ENCODE measurements at regions not wholly inside any gene's neighbourhood (a gene's known extent, or its start where the extent isn't known, plus 50 kb on each side); places are given as distances from the start of the nearest gene placed in this dataset.

- in situ Hi-C loops (cut with HindIII; ENCODE audit: low pct_ligation_motif_present, low sequenced_read_pairs) = no loop called here
- Histone ChIP-seq H3K36me3 (replicated peaks) (no peaks in the 10 kb centered on the region), H3K4me3 (ENCODE audit: low read depth, low read length) (no peak overlapping the region), H3K27ac (no peak overlapping the region), H3K27me3 (replicated peaks) (no peaks in the 10 kb centered on the region)
- DNase-seq = no peak
- TF ChIP-seq CTCF (IDR thresholded peaks at IDR 0.05; ENCODE audit: low read depth, low read length, missing control alignments) = no peak
Measured at GRCh38 chr9:11431490-11431889, 818.7 kb upstream of the PTPRD start.

GRCh38 chr9:11432361-11432760 is 819.6 kb upstream of the PTPRD start:
- Histone ChIP-seq H3K27me3 (replicated peaks) (no peaks in the 10 kb centered on the region), H3K36me3 (replicated peaks) (no peaks in the 10 kb centered on the region), H3K27ac (no peak overlapping the region), H3K4me3 (ENCODE audit: low read depth, low read length) (no peak overlapping the region)
- in situ Hi-C loops (cut with HindIII; ENCODE audit: low pct_ligation_motif_present, low sequenced_read_pairs) = no loop called here
- no peak for DNase-seq
- TF ChIP-seq CTCF (IDR thresholded peaks at IDR 0.05; ENCODE audit: low read depth, low read length, missing control alignments) = no peak

- no peak for DNase-seq
- H3K36me3 ChIP-seq (replicated peaks) = no peaks in the 10 kb centered on the region
- in situ Hi-C loops (cut with HindIII; ENCODE audit: low pct_ligation_motif_present, low sequenced_read_pairs) = no loop called here
- TF ChIP-seq CTCF (IDR thresholded peaks at IDR 0.05; ENCODE audit: low read depth, low read length, missing control alignments) = no peak
- H3K27ac ChIP-seq = no peak overlapping the region
- H3K27me3 ChIP-seq (replicated peaks) = no peaks in the 10 kb centered on the region
- no peak overlapping the region for H3K4me3 ChIP-seq (ENCODE audit: low read depth, low read length)
Measured at GRCh38 chr9:11443631-11444030, 830.8 kb upstream of the PTPRD start.

GRCh38 chr9:11457825-11458790 is 845.3 kb upstream of the PTPRD start:
- Histone ChIP-seq H3K27ac (no peak overlapping the region), H3K27me3 (replicated peaks) (no peaks in the 10 kb centered on the region), H3K36me3 (replicated peaks) (no peaks in the 10 kb centered on the region), H3K4me3 (ENCODE audit: low read depth, low read length) (no peak overlapping the region)
- no peak for TF ChIP-seq CTCF (IDR thresholded peaks at IDR 0.05; ENCODE audit: low read depth, low read length, missing control alignments)
- in situ Hi-C loops (cut with HindIII; ENCODE audit: low pct_ligation_motif_present, low sequenced_read_pairs) = no loop called here
- no peak for DNase-seq

- Histone ChIP-seq H3K27me3 (replicated peaks) (no peaks in the 10 kb centered on the region), H3K36me3 (replicated peaks) (no peaks in the 10 kb centered on the region), H3K4me3 (ENCODE audit: low read depth, low read length) (no peak overlapping the region), H3K27ac (no peak overlapping the region)
- in situ Hi-C loops (cut with HindIII; ENCODE audit: low pct_ligation_motif_present, low sequenced_read_pairs) = no loop called here
- DNase-seq = no peak
- no peak for TF ChIP-seq CTCF (IDR thresholded peaks at IDR 0.05; ENCODE audit: low read depth, low read length, missing control alignments)
Measured at GRCh38 chr9:11469745-11470144, 856.9 kb upstream of the PTPRD start.
